Esophagus muscularis mucosa (tissue), 4 donors: ENCODE measurements at regions not wholly inside any gene's neighbourhood (a gene's known extent, or its start where the extent isn't known, plus 50 kb on each side); places are given as distances from the start of the nearest gene placed in this dataset.
A peak's percentile ranks its signal among the peaks of the same experiment; 100 is the strongest.

Source experiments
- DNase-seq: peaks from one replicate; pipeline ENCODE4 v3.0.0-alpha.2; 2017; ENCODE audit errors: extremely low spot score
- H3K27ac ChIP-seq, 4 donors: fragments of 200-600 bp; sonication (generic); replicated peaks in 1 of 4; 1 replicate in 3 of 4; 2 replicates in 1 of 4; pipeline ENCODE4 v1.5.1; 2016 to 2019; ENCODE audit warnings: mild to moderate bottlenecking in 1 of 4
- H3K27me3 ChIP-seq, 4 donors: fragments of 200-600 bp; sonication (generic); one replicate each; pipeline versions ENCODE4 v1.5.1 to v1.6.0; 2016 to 2019
- H3K36me3 ChIP-seq, 4 donors: fragments of 200-600 bp; sonication (generic); one replicate each; pipeline ENCODE4 v1.5.1; 2016 to 2019
- H3K4me1 ChIP-seq, 4 donors: fragments of 200-600 bp; sonication (generic); one replicate each; pipeline ENCODE4 v1.5.1; 2016 to 2019
- H3K4me3 ChIP-seq, 4 donors: fragments of 200-600 bp; sonication (generic); 1 replicate in 2 of 4; 2 replicates in 2 of 4; pipeline ENCODE4 v1.5.1; 2016 to 2019; ENCODE audit warnings: mild to moderate bottlenecking in 4 of 4, moderate library complexity in 1 of 4
- H3K9me3 ChIP-seq, 4 donors: fragments of 200-600 bp; sonication (generic); 1 replicate in 3 of 4; 2 replicates in 1 of 4; pipeline ENCODE4 v1.5.1; 2016 to 2019
- EP300 ChIP-seq: sonication (generic); formaldehyde crosslinking; IDR thresholded peaks from one replicate; pipeline ENCODE4 v1.6.1; 2017; ENCODE audit warnings: antibody characterized with exemption
- POLR2A ChIP-seq: fragments of 450-650 bp; IDR thresholded peaks from one replicate; pipeline ENCODE4 v1.6.1; 2017; ENCODE audit warnings: antibody characterized with exemption, moderate library complexity, mild to moderate bottlenecking, low read depth
- POLR2AphosphoS5 ChIP-seq, 2 donors: sonication (generic); formaldehyde crosslinking; IDR thresholded peaks; one replicate each; pipeline ENCODE4 v1.6.1; 2017; ENCODE audit warnings: antibody characterized with exemption in 2 of 2
- whole genome bisulfite sequencing: methylation state at CpG from one replicate; pipeline ENCODE4 v1.1.5; 2018; 5-methylcytosine and 5-hydroxymethylcytosine counted together
- intact Hi-C: fragments of 100-400 bp; cut with DNase I; formaldehyde crosslinking; loops from one replicate; pipeline ENCODE4 v1.15.1; 2023
- TF ChIP-seq, protein P1 (sequence below), 3 experiments: fragments of 200-600 bp in 2 of 3; fragments of 450-650 bp in 1 of 3; sonication (generic) in 2 of 3; IDR thresholded peaks; one replicate each; pipeline ENCODE4 v1.5.1; 2017 to 2019; ENCODE audit warnings: antibody characterized with exemption in 3 of 3, mild to moderate bottlenecking in 2 of 3, moderate library complexity in 1 of 3

- Histone ChIP-seq H3K36me3 (no peaks in the 10 kb centered on the region), H3K9me3 (peaks cover 0 to 4% (median 0%) of the 10 kb centered on the region in 4 donors), H3K27me3 (no peaks in the 10 kb centered on the region), H3K4me1 (peaks cover 0 to 6% (median 0%) of the 10 kb centered on the region in 4 donors), H3K4me3 (no peak overlapping the region), H3K27ac (no peak overlapping the region)
- DNase-seq: no peak
- 59% methylated on average over 2 of the region's 2 CpGs for WGBS
- no peak for TF ChIP-seq POLR2AphosphoS5 (IDR thresholded peaks at IDR 0.05)
- no peak for TF ChIP-seq POLR2A
- TF ChIP-seq EP300: no peak
- TF ChIP-seq, protein P1, sequence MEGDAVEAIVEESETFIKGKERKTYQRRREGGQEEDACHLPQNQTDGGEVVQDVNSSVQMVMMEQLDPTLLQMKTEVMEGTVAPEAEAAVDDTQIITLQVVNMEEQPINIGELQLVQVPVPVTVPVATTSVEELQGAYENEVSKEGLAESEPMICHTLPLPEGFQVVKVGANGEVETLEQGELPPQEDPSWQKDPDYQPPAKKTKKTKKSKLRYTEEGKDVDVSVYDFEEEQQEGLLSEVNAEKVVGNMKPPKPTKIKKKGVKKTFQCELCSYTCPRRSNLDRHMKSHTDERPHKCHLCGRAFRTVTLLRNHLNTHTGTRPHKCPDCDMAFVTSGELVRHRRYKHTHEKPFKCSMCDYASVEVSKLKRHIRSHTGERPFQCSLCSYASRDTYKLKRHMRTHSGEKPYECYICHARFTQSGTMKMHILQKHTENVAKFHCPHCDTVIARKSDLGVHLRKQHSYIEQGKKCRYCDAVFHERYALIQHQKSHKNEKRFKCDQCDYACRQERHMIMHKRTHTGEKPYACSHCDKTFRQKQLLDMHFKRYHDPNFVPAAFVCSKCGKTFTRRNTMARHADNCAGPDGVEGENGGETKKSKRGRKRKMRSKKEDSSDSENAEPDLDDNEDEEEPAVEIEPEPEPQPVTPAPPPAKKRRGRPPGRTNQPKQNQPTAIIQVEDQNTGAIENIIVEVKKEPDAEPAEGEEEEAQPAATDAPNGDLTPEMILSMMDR (IDR thresholded peaks at IDR 0.05): no peak
- intact Hi-C loops: no loop called here
These were observed 453.2 kb downstream of the TUSC1 start for GRCh38 chr9:25224996-25225395.

DNA sequence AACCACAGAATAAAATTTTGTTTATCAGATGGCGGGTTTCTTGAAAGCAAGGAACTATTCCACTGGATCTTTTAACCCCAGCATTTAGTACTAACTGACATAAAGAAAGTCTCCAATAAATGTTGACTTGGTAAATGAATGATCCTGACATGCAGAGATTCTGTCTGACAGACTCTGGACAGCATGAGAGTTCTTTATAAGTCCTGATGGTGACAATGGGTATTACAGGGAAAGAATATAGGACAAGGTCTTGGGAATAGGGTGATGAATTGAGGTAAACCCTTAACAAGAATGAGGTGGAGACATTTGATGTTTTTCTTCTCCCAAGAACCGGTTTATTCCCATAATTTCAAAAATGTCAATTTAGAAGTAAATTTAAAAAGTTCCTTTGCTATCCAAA lies 453.9 kb downstream of the TUSC1 start:
- intact Hi-C loops: no loop called here
- Histone ChIP-seq H3K4me1 (peaks cover 0 to 6% (median 0%) of the 10 kb centered on the region in 4 donors), H3K27ac (no peak overlapping the region), H3K36me3 (no peaks in the 10 kb centered on the region), H3K27me3 (no peaks in the 10 kb centered on the region), H3K4me3 (no peak overlapping the region), H3K9me3 (no peaks in the 10 kb centered on the region)
- WGBS: 87% methylated on average over 2 of the region's 2 CpGs
- no peak for DNase-seq
- TF ChIP-seq POLR2A: no peak
- TF ChIP-seq, protein P1 (IDR thresholded peaks at IDR 0.05): peak in 1 of 3 experiments; percentile 9

DNA sequence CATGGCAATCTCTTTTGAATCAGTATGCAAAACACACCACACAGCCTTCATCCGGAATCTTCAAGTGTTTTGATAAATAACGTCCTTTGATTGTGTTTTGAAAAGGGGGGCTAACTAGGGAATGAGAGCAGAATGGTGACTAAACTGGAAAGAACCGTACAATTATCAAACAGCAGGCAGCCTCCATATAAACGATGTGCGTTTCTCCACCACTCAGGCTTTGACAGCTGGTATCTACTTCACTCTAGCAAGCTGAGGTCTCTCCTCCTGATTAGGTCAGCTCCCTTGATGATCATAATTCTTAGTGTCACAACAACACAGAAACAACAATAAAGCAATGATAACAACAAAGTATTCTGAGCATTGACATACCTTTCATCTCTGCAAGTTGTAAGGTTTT lies 465.9 kb downstream of the TUSC1 start:
- Histone ChIP-seq H3K9me3 (no peaks in the 10 kb centered on the region), H3K4me1 (peaks cover 0 to 30% (median 13%) of the 10 kb centered on the region in 4 donors), H3K4me3 (no peak overlapping the region), H3K27ac (no peak overlapping the region), H3K36me3 (no peaks in the 10 kb centered on the region), H3K27me3 (no peaks in the 10 kb centered on the region)
- no peak for DNase-seq
- intact Hi-C loops: no loop called here
- no peak for TF ChIP-seq EP300
- TF ChIP-seq POLR2A: no peak
- TF ChIP-seq, protein P1 (IDR thresholded peaks at IDR 0.05): no peak
- no peak for TF ChIP-seq POLR2AphosphoS5 (IDR thresholded peaks at IDR 0.05)
- 41% methylated on average over 5 of the region's 5 CpGs for WGBS

DNA sequence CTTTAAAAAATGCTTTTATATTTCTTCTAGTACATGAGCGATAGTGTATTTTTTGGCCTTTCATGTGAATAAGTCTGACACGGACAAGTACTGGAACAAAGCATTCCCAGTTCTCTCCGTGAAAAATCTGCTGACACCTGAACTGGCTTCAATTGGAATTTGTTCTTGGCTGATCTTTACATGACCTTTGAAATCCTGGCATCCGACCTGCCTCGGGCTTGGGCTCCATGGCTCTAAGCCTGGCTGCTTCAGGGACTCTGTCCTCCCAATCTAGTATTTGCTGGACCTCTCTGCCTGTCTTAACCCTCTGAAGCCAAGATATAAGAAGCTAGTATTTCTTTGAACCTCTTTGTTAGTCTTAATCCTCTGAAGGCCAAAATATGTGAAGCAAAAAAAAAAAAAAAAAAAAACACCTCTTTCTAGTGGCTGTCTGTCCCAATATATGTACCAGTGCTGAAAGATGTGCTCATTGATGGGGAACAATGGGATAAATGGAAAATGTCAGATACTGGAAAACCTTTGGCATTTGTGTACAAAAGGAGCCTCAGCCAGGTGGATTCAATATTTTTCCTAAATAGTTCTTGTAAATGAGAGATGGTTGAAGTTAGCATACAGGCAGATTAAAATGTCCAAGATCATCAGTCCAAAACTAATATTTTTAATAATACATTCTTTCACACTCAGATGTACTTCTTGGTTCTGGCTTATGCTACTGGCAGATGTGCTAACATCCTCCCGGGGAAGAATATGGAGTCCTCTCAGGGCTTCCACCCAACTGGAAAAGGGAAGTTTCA lies 470.6 kb downstream of the TUSC1 start:
- no peaks in the 10 kb centered on the region for H3K9me3 ChIP-seq
- 31% methylated on average over 6 of the region's 6 CpGs for WGBS
- no peaks in the 10 kb centered on the region for H3K27me3 ChIP-seq
- no peak for DNase-seq
- no peak overlapping the region for H3K4me3 ChIP-seq
- intact Hi-C loops: no loop called here
- no peaks in the 10 kb centered on the region for H3K36me3 ChIP-seq
- H3K27ac ChIP-seq: peak overlapping the region in 3 of 4 donors; percentile 0 to 7 (median 5)
- no peak for TF ChIP-seq EP300
- no peak for TF ChIP-seq POLR2A
- TF ChIP-seq POLR2AphosphoS5 (IDR thresholded peaks at IDR 0.05): no peak
- TF ChIP-seq, protein P1 (IDR thresholded peaks at IDR 0.05): no peak
- H3K4me1 ChIP-seq: peaks cover 0 to 35% (median 20%) of the 10 kb centered on the region in 4 donors
